DOHH2 (cell line): ENCODE measurements at regions not wholly inside any gene's neighbourhood (a gene's known extent, or its start where the extent isn't known, plus 50 kb on each side); places are given as distances from the start of the nearest gene placed in this dataset.

Source experiments
- CTCF ChIP-seq: fragments of 200-600 bp; sonication (generic); IDR thresholded peaks from one replicate; pipeline ENCODE4 v1.5.1; 2014; ENCODE audit warnings: antibody characterized with exemption, mild to moderate bottlenecking, low read depth, low read length; ENCODE audit not compliant: poor library complexity, severe bottlenecking
- EZH2phosphoT487 ChIP-seq: fragments of 200-600 bp; sonication (generic); IDR thresholded peaks from 2 replicates; pipeline ENCODE4 v1.6.1; 2017; ENCODE audit warnings: borderline replicate concordance, mild to moderate bottlenecking, antibody characterized with exemption, low read length, moderate library complexity, mixed read lengths

- TF ChIP-seq CTCF (no peak), EZH2phosphoT487 (no peak)
Observed at GRCh38 chr1:67485046-67485811, 55.0 kb upstream of the SERBP1 start.
